ENCODE measurements at regions not wholly inside any gene's neighbourhood (a gene's known extent, or its start where the extent isn't known, plus 50 kb on each side); places are given as distances from the start of the nearest gene placed in this dataset.
"Not testable (repeated sequence)": the region's sequence is repeated elsewhere in the genome, so short reads cannot be mapped to it uniquely, and the experiment has no call there.

GRCh38 chr5:54807421-54807820 lies 178.0 kb downstream of the ESM1 start:
- DNase-seq, result no peak

- no peak for DNase-seq
Observed at GRCh38 chr5:54804521-54804920, 180.9 kb downstream of the ESM1 start.

GRCh38 chr5:54804086-54804485 lies 181.3 kb downstream of the ESM1 start:
- no peak for DNase-seq

GRCh38 chr5:54803471-54804011 lies 181.9 kb downstream of the ESM1 start:
- no peak for DNase-seq

DNA sequence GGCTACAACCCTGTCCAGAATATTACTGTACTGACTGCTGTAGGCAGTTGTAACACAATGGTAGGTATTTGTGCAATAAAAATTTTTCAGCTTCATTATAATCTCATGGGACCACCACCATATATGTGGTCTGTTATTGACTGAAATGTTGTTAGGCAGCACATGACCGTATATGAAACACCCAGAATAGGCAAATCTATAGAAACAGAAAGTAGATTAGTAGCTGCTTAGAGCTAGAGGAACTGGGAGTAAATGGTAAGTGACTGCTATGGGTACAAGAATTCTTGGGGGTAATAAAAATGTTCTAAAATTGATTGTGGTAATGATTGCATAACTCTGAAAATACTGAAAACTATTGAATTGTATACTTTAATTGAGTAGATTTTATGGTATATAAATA lies 185.7 kb downstream of the ESM1 start:
- no peak for DNase-seq

GRCh38 chr5:54795777-54796176 lies 189.6 kb downstream of the ESM1 start:
- no peak for DNase-seq

DNA sequence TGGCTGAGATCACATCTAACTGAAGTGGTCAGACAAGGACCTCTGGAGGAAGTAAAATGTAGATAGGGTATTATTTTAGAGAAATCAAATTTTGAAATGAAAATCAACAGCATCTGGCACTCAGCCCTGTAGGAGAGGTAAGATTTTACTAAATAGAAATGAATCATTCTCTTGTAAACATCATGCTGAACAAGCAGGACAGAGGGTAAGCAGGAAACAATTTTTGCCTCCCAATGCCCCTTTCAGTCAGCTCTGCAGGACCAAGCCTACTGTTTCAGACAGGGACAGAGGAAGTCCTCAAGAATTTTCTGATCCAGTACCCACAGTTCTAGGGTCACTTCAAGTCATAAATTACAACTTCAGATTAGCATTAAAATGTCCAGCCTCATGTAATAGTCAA lies 190.1 kb downstream of the ESM1 start:
- DNase-seq, result no peak

GRCh38 chr5:54794135-54794975 lies 191.0 kb downstream of the ESM1 start:
- DNase-seq, result no peak

- DNase-seq, result no peak
Observed at GRCh38 chr5:54793468-54794134, 191.8 kb downstream of the ESM1 start.

DNA sequence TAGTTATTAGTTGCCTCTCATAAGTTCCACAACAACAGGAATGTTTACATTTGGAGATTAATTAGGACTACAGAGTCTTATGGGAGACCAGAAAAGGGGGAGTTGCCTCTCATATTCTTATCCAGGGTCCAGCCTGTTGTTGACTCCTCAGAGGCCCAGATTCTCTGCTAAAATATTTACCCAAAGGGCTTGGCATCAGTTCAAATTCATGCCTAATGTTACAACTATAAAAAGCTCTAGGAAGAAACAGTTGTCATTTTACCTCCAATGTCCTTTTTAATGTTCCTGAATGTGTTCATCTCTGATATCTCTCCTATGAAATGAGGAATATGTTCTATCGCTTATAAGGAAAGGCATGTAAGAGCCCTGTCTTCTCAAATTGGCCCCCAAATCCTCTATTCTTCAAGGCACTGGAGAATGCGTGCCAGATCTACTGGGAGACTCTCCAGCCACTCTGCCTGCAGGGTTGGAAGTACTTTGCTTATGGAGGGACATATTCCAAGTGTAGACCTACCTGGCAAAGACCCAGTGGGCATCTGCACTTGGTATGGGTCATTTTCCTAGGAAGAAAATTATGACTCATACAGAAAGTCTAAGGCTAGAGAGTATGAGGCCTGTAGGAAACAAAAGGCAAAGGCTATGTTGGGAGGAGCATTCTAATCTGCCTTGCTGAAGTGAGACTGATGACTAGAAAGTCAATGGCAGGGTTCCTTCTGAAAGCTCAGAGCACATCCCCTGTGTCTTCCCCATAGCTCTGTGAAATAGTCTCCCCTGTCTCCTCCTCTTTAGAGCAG lies 192.6 kb downstream of the ESM1 start:
- peak in 1 of 2 experiments; percentile 50 for DNase-seq

DNA sequence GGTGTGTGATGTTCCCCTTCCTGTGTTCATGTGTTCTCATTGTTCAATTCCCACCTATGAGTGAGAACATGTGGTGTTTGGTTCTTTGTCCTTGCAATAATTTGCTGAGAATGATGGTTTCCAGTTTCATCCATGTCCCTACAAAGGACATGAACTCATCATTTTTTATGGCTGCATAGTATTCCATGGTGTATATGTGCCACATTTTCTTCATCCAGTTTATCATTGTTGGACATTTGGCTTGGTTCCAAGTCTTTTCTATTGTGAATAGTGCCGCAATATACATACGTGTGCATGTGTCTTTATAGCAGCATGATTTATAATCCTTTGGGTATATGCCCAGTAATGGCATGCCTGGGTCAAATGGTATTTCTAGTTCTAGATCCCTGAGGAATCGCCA lies 197.5 kb downstream of the ESM1 start:
- not testable (repeated sequence) for DNase-seq

GRCh38 chr5:54785729-54786591 lies 199.4 kb downstream of the ESM1 start:
- DNase-seq, result no peak

- no peak for DNase-seq
Observed at GRCh38 chr5:54778783-54779182, 206.6 kb downstream of the ESM1 start.

DNA sequence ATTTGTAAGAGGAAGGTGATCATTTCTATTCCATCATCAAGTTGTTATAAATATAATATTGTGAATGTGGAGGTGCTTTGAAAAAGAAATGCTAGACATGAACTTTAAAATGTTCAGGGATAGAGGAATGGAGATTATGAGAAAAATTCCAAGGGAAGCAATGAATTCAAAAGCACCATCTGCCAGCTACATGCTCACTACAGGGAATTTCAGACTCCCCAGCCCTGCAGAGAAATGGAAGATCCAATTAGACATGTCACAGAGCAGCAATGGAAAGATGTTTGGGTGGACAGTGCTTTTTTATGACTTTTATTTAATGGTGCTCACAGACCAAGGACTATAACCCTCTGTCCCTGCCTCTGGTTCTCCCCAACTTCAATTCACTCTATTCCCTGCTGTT lies 209.7 kb downstream of the ESM1 start:
- no peak for DNase-seq

DNA sequence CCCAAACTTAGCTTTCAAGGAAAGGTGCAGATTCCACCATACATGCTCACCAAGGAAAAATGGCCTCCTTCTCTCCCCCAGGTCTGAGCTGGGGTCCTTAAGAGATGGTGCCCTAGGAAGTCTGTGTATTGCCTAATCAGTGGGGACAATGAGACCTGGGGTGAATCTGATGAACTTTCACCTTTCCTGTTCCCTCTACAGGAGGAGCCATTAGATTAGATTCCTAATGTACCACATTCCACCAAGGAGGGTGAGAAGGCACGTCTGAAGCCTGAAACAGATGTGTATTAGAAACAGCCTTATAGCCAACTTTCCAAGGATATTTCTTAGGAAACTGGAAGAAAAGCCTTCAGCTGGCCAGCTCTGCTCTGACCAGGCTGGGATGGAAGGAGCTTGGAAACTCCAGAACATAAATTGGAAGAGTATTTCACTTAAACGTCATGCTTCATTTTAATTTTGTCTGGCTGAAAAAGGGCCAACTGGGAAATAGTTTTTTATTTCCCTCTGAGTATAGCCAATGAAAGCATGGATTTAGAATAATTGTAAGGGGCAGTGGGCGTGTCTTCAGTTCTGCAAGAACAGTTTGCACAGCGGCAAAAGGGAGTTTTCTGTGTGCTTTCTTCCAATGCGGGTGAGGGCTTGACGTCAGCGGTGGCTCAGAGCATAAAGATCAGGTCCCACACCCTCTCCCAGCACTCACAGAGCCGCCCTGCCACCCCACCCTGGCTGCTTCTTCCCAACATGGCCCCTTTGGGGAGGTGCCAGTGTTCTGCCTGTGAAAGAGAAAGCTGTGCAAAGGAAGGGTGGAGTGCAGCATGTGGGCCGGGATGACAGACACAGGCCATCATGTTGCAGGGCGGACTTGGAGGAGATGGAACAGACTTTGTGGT lies 210.9 kb downstream of the ESM1 start:
- DNase-seq, result no peak

GRCh38 chr5:54772684-54773083 lies 212.7 kb downstream of the ESM1 start:
- no peak for DNase-seq

DNA sequence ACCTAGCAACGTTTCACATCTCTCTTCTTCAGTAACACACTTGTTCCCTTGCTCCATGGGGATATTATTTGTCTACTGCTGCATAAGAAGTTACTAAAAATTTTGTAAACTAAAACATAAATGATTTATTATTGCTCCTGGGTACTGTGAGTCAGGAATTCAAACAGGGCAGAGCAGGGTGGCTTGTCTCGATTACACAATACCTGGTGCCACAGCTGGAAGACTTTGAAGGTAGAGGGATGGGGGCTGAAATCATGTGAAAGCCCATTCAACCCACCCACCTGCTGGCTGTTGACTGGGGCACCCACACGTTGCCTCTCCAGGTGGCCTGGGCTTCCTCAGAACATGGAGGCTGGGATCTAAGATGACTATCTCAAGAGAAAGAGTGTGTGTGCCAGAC lies 213.2 kb downstream of the ESM1 start:
- no peak for DNase-seq

GRCh38 chr5:54769746-54770145 lies 215.6 kb downstream of the ESM1 start:
- DNase-seq, result no peak

DNA sequence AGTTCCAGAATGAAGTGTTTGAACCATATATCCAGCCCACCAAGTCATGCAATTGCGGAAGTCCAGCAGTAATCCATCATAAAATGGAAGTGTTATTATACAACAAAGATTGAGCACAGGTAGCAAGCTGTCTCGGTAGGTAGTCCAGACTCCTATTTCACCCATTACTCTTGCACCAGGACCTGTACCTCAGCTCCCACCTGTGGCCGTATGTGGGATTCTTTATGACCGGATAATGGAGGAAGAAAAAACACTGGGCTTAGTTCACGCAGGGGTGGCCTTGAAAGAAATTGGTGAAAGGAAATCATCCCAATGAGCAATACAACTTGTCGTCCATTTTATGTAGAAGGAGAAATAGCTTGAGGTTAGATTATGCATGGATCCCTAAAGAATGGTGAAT lies 216.3 kb downstream of the ESM1 start:
- no peak for DNase-seq

DNA sequence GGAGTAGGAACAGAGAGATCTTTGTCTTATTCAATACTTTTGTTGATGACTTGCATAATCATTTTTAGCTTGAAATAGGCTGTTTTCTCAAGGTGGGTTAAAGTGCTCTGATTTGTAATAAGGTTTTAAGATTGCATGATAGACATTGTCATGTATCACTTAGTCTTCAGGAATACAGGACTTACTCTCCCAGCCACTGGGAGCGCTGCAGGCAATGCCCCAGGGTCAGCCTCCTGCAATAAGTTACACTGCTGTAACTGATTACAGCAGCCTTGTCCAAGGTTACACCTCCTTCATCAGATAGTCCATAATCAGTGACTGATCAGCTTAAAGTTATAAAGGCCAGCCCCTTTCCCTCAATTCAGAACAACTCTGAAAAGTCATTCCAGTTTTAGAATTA lies 218.6 kb downstream of the ESM1 start:
- DNase-seq, result no peak

All from cerebellar nuclear complex (tissue), 1 donor.